ENCODE measurements at regions not wholly inside any gene's neighbourhood (a gene's known extent, or its start where the extent isn't known, plus 50 kb on each side); places are given as distances from the start of the nearest gene placed in this dataset.
"Not testable (repeated sequence)": the region's sequence is repeated elsewhere in the genome, so short reads cannot be mapped to it uniquely, and the experiment has no call there.

DNA sequence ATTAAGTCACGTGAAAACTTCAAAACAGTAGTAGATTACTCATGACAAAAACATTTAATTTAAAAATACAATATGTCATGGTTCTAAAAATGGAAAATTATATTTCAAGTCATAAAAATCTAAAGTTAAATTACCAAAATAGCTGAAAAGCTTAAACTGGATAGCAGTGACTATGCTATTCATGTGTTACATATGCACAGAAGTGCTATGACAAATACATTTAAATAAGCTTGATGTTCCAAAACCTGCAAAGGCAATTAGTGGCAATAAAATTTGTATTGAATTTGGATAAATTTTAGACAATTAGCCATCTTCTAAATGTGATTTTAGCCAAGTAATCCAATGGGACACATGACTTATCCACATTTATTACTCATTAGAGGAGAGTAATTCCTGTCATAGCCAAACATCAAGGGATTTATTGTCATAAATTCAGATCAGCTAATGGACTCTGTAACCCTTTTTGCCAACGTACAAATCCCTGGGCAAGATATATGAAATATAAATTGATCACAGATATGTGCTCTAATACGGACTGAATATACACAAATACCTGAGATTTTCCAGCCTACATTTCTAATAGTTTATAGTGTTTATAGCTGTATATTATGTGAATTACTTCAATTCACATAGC, 419.4 kb downstream of the ISL1 start:
- DNase-seq (ENCODE audit: low read depth) (no peak), FAIRE-seq (no peak)
- no peaks in the 10 kb centered on the region for H3K27me3 ChIP-seq (ENCODE audit: control insufficient read depth, insufficient read depth, low read length)
- no peak overlapping the region for H3K4me3 ChIP-seq (ENCODE audit: low read depth, low read length)
- TF ChIP-seq CTCF (IDR thresholded peaks at IDR 0.05; ENCODE audit: insufficient read depth, low read length, severe bottlenecking) = no peak
- no peaks in the 10 kb centered on the region for H3K36me3 ChIP-seq (ENCODE audit: control insufficient read depth, insufficient read depth, low read length)

DNA sequence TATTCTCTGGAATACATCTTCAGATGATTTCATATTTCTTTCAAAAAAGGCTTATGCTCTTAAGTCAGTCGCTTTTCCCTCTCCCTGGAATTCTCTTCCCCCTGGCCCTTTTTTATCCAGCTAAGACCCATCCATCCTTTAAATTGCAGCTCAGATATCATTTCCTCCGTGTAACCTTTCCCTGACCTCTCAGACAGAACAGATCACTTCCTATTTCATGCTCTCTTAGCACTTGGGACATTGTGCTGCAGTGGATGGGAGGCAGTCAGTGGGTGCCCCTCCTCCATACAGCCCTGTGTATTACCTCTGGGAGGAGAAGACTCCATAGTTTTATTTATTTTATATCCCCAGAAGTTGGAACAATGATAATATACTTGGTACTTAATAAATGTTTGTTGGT, 423.4 kb downstream of the ISL1 start:
- TF ChIP-seq CTCF (IDR thresholded peaks at IDR 0.05; ENCODE audit: insufficient read depth, low read length, severe bottlenecking) = no peak
- FAIRE-seq (no peak), DNase-seq (ENCODE audit: low read depth) (no peak)
- Histone ChIP-seq H3K36me3 (ENCODE audit: control insufficient read depth, insufficient read depth, low read length) (no peaks in the 10 kb centered on the region), H3K4me3 (ENCODE audit: low read depth, low read length) (no peak overlapping the region), H3K27me3 (ENCODE audit: control insufficient read depth, insufficient read depth, low read length) (no peaks in the 10 kb centered on the region)

DNA sequence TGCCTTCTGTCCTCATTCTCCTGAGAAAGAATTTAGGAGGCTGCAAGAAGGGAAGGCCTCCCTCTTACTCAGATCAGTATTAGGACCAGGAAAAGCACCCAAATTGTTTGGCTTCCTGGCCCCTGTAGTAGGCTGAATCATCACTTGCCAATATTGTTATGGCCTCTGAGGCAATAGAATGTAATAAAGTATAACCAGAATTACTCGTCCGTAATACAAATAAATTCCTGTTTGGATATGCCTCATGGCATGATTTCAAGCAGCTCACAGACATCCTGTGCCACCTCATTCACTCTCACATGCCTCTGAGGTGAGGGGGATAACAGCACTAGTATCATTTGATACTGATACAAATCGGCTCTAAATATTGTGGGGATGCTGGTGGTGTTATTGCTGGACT, 427.3 kb downstream of the ISL1 start:
- TF ChIP-seq CTCF (IDR thresholded peaks at IDR 0.05; ENCODE audit: insufficient read depth, low read length, severe bottlenecking) = no peak
- no peaks in the 10 kb centered on the region for H3K36me3 ChIP-seq (ENCODE audit: control insufficient read depth, insufficient read depth, low read length)
- no peaks in the 10 kb centered on the region for H3K27me3 ChIP-seq (ENCODE audit: control insufficient read depth, insufficient read depth, low read length)
- DNase-seq (ENCODE audit: low read depth) (peak; percentile 99), FAIRE-seq (peak; percentile 32)
- no peak overlapping the region for H3K4me3 ChIP-seq (ENCODE audit: low read depth, low read length)

DNA sequence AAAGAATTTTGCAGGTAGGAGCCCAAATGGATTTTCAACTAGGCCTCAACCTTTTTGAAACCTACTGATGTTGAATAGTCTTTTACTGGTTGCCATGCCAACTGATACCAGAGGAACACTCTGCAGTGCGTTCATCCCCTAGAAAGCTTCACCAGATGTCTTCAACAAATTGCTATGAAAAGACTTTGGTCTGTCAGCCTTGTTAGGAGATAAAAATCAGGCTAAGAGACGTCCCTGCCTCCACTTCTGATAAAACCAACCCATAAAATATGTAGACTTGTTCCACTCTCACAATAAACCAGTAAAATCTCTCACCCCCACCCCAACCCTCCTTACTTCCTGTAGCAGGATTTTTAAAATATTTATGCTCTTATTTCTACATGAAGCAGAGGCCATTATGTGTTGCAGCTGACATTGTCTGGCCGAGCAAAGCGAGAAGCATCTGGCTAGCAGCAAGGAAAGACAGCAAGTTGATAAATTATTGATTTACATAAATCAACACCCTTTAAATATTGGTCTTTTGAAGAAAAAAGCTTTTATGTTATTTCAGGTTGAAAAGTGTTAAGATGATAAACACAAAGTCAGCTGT, 428.7 kb downstream of the ISL1 start:
- H3K4me3 ChIP-seq (ENCODE audit: low read depth, low read length) = no peak overlapping the region
- no peak for FAIRE-seq
- no peaks in the 10 kb centered on the region for H3K36me3 ChIP-seq (ENCODE audit: control insufficient read depth, insufficient read depth, low read length)
- no peaks in the 10 kb centered on the region for H3K27me3 ChIP-seq (ENCODE audit: control insufficient read depth, insufficient read depth, low read length)
- TF ChIP-seq CTCF (IDR thresholded peaks at IDR 0.05; ENCODE audit: insufficient read depth, low read length, severe bottlenecking) = no peak
- DNase-seq (ENCODE audit: low read depth) = no peak

- DNase-seq (ENCODE audit: low read depth) = peak; percentile 78
- H3K36me3 ChIP-seq (ENCODE audit: control insufficient read depth, insufficient read depth, low read length); H3K4me3 ChIP-seq (ENCODE audit: low read depth, low read length); H3K27me3 ChIP-seq (ENCODE audit: control insufficient read depth, insufficient read depth, low read length); FAIRE-seq: not testable (repeated sequence)
Measured at GRCh38 chr5:51814817-51815216, 431.6 kb downstream of the ISL1 start.

DNA sequence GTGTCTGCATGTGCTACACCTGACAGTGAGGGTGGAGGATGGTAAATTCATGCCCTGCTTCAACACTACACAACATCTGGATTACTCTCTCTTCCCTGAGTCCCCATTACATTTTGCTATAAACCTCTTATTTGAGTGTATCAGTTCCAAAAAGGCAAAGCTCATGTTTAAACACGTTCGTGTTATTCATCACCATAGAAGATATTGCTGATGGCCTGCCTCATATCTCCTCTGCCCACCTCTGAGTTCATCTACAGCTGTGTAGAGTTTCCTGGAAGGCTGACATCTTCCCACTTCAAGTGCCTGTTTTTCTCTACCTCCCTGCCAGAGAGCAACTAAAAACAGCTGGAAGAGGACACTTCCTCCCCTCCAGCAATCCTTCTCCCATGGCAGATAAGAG, 433.2 kb downstream of the ISL1 start:
- FAIRE-seq = no peak
- Histone ChIP-seq H3K36me3 (ENCODE audit: control insufficient read depth, insufficient read depth, low read length) (no peaks in the 10 kb centered on the region), H3K27me3 (ENCODE audit: control insufficient read depth, insufficient read depth, low read length) (no peaks in the 10 kb centered on the region), H3K4me3 (ENCODE audit: low read depth, low read length) (no peak overlapping the region)
- DNase-seq (ENCODE audit: low read depth) = peak; percentile 82
- no peak for TF ChIP-seq CTCF (IDR thresholded peaks at IDR 0.05; ENCODE audit: insufficient read depth, low read length, severe bottlenecking)

Measured in bronchial epithelial cell (primary cell).